ENCODE measurements at regions not wholly inside any gene's neighbourhood (a gene's known extent, or its start where the extent isn't known, plus 50 kb on each side); places are given as distances from the start of the nearest gene placed in this dataset.

- Mint-ChIP-seq H3K4me3 (no peak overlapping the region), H3K4me1 (peaks cover 11% of the 10 kb centered on the region), H3K36me3 (ENCODE audit: low read depth) (no peaks in the 10 kb centered on the region), H3K27me3 (ENCODE audit: low read depth) (no peaks in the 10 kb centered on the region), H3K9me3 (no peaks in the 10 kb centered on the region), H3K27ac (ENCODE audit: unreplicated experiment) (no peak overlapping the region)
- DNase-seq (ENCODE audit: low read depth, low spot score), result no peak
- no peak for TF ChIP-seq CTCF (conservative IDR thresholded peaks at IDR 0.05)
These were observed 106.7 kb upstream of the MBL2 start for GRCh38 chr10:52879091-52879807.

GRCh38 chr10:52877451-52877850, 104.9 kb upstream of the MBL2 start:
- Mint-ChIP-seq H3K4me3 (no peak overlapping the region), H3K27me3 (ENCODE audit: low read depth) (no peaks in the 10 kb centered on the region)
- no peak for TF ChIP-seq CTCF (conservative IDR thresholded peaks at IDR 0.05)

GRCh38 chr10:52875336-52875735, 102.8 kb upstream of the MBL2 start:
- Mint-ChIP-seq H3K4me1 (peaks cover 14% of the 10 kb centered on the region), H3K9me3 (peaks cover 4% of the 10 kb centered on the region), H3K4me3 (no peak overlapping the region), H3K27me3 (ENCODE audit: low read depth) (no peaks in the 10 kb centered on the region), H3K27ac (ENCODE audit: unreplicated experiment) (no peak overlapping the region), H3K36me3 (ENCODE audit: low read depth) (peaks cover 2% of the 10 kb centered on the region)
- DNase-seq (ENCODE audit: low read depth, low spot score), result no peak
- TF ChIP-seq CTCF (conservative IDR thresholded peaks at IDR 0.05), result no peak

More at GRCh38 chr10:52877451-52877850, 104.9 kb upstream of the MBL2 start:
- no peak for DNase-seq (ENCODE audit: low read depth, low spot score)
- Mint-ChIP-seq H3K9me3 (no peaks in the 10 kb centered on the region), H3K36me3 (ENCODE audit: low read depth) (no peaks in the 10 kb centered on the region), H3K4me1 (peaks cover 15% of the 10 kb centered on the region), H3K27ac (ENCODE audit: unreplicated experiment) (no peak overlapping the region)

- no peak for TF ChIP-seq CTCF (conservative IDR thresholded peaks at IDR 0.05)
- H3K27ac Mint-ChIP-seq (ENCODE audit: unreplicated experiment), result no peak overlapping the region
- peaks cover 14% of the 10 kb centered on the region for H3K4me1 Mint-ChIP-seq
- no peak for DNase-seq (ENCODE audit: low read depth, low spot score)
- peaks cover 10% of the 10 kb centered on the region for H3K9me3 Mint-ChIP-seq
- H3K4me3 Mint-ChIP-seq, result no peak overlapping the region
- H3K36me3 Mint-ChIP-seq (ENCODE audit: low read depth), result peaks cover 4% of the 10 kb centered on the region
- H3K27me3 Mint-ChIP-seq (ENCODE audit: low read depth), result no peaks in the 10 kb centered on the region
These were observed 102.0 kb upstream of the MBL2 start for GRCh38 chr10:52874581-52874980.

- peaks cover 9% of the 10 kb centered on the region for H3K36me3 Mint-ChIP-seq (ENCODE audit: low read depth)
These were observed 98.7 kb upstream of the MBL2 start for GRCh38 chr10:52871191-52871843.

More at GRCh38 chr10:52871191-52871843, 98.7 kb upstream of the MBL2 start:
- TF ChIP-seq CTCF (conservative IDR thresholded peaks at IDR 0.05), result no peak
- Mint-ChIP-seq H3K4me1 (peaks cover 14% of the 10 kb centered on the region), H3K9me3 (peaks cover 21% of the 10 kb centered on the region), H3K27ac (ENCODE audit: unreplicated experiment) (no peak overlapping the region), H3K27me3 (ENCODE audit: low read depth) (no peaks in the 10 kb centered on the region), H3K4me3 (no peak overlapping the region)
- no peak for DNase-seq (ENCODE audit: low read depth, low spot score)

Data from neural crest cell (in vitro differentiated cells).